ENCODE measurements at regions not wholly inside any gene's neighbourhood (a gene's known extent, or its start where the extent isn't known, plus 50 kb on each side); places are given as distances from the start of the nearest gene placed in this dataset.
A peak's percentile ranks its signal among the peaks of the same experiment; 100 is the strongest.

DNA sequence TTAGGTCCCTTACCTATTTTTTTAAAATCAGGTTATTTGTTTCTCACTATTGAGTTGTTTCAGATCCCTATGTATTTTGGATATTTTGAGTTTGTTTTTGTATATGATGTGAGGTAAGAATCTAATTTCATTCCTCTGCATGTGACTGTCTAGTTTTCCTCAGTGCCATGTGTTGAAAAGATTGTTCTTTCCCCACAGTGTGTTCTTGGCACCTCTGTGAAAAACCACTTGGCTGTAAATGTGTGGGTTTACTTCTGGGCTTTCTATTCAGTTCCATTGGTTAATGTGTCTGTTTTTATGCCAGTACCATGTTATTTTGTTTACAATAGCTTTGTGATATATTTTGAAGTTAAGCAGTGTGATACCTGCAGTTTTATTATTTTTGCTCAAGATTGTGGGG is 1516.4 kb downstream of the AACS start:
- H3K4me1 ChIP-seq (ENCODE audit: control insufficient read depth in 1 of 2, low read depth in 2 of 2), result no peaks in the 10 kb centered on the region
- H3K27me3 ChIP-seq (replicated peaks; ENCODE audit: insufficient read depth), result no peaks in the 10 kb centered on the region
- TF ChIP-seq, protein P1, sequence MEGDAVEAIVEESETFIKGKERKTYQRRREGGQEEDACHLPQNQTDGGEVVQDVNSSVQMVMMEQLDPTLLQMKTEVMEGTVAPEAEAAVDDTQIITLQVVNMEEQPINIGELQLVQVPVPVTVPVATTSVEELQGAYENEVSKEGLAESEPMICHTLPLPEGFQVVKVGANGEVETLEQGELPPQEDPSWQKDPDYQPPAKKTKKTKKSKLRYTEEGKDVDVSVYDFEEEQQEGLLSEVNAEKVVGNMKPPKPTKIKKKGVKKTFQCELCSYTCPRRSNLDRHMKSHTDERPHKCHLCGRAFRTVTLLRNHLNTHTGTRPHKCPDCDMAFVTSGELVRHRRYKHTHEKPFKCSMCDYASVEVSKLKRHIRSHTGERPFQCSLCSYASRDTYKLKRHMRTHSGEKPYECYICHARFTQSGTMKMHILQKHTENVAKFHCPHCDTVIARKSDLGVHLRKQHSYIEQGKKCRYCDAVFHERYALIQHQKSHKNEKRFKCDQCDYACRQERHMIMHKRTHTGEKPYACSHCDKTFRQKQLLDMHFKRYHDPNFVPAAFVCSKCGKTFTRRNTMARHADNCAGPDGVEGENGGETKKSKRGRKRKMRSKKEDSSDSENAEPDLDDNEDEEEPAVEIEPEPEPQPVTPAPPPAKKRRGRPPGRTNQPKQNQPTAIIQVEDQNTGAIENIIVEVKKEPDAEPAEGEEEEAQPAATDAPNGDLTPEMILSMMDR (IDR thresholded peaks at IDR 0.05), result no peak
- DNase-seq (ENCODE audit: low spot score) (no peak), ATAC-seq (ENCODE audit: insufficient number of reproducible peaks, low FRiP score, low read depth) (no peak)
- no peak overlapping the region for H3K4me3 ChIP-seq
- H3K9me3 ChIP-seq, result no peaks in the 10 kb centered on the region
- no peaks in the 10 kb centered on the region for H3K36me3 ChIP-seq
- H3K27ac ChIP-seq, result peak overlapping the region in 1 of 2 donors; percentile 24

DNA sequence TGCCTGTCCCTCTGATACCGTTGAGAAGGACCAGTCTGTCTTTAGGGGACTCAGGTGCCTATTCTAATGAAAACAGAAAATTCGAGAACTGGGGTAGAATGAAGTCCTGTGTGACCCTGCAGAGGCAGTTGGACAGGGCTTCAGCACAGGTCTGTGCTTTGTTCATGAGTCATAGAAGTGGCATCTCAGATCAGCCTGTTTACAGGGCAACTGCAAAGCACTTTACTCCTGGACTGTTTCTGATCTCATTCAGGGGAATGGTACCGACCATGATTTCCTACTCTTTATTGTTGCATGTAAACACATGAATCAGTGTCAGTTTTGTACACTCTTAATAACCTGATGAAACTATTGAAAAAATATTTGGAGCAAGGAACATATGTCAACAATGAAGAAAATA is 1517.0 kb downstream of the AACS start:
- no peaks in the 10 kb centered on the region for H3K27me3 ChIP-seq (replicated peaks; ENCODE audit: insufficient read depth)

DNA sequence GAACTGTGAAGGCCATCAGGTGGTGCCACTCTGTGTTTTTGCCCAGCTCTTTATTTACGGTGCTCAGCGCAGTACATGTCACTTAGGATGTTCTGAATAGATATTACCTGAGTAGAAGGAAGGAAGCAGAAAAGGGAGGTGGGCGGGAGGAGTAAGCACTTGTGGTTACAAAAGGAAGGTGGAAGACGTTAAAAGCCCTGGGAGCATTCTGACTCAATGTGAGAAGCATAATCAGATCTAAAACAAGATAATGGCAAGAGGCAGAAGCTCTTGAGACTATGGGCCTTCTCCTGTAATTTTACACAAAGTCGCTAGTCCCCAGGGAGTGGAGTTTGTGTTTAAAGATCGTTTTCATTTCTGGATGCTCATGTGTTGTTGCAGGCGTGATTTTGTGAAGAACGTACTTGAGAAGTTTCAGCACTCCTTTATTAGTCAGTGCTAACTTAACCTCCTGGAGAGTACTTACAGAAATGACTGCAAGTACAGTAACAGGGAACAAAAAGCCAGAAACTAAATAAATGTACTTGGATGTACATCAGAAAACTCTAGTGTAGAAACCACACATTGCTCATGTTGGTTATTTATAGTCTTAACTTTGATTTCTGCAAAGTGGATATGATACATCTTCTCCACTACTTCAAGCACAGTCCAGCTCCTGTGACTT is 1523.5 kb downstream of the AACS start:
- no peak overlapping the region for H3K27ac ChIP-seq
- DNase-seq (ENCODE audit: low spot score), result no peak
- no peak for ATAC-seq (ENCODE audit: insufficient number of reproducible peaks, low FRiP score, low read depth)
- no peaks in the 10 kb centered on the region for H3K9me3 ChIP-seq
- no peaks in the 10 kb centered on the region for H3K4me1 ChIP-seq (ENCODE audit: control insufficient read depth in 1 of 2, low read depth in 2 of 2)
- TF ChIP-seq, protein P1 (IDR thresholded peaks at IDR 0.05), result no peak
- H3K27me3 ChIP-seq (replicated peaks; ENCODE audit: insufficient read depth), result no peaks in the 10 kb centered on the region
- H3K4me3 ChIP-seq, result no peak overlapping the region
- H3K36me3 ChIP-seq, result no peaks in the 10 kb centered on the region

More for the DNA sequence above, 1517.0 kb downstream of the AACS start:
- H3K4me3 ChIP-seq, result no peak overlapping the region
- ATAC-seq (ENCODE audit: insufficient number of reproducible peaks, low FRiP score, low read depth) (no peak), DNase-seq (ENCODE audit: low spot score) (no peak)
- H3K27ac ChIP-seq, result peak overlapping the region in 1 of 2 donors; percentile 24
- H3K9me3 ChIP-seq, result no peaks in the 10 kb centered on the region
- no peaks in the 10 kb centered on the region for H3K36me3 ChIP-seq
- TF ChIP-seq, protein P1 (IDR thresholded peaks at IDR 0.05), result no peak
- no peaks in the 10 kb centered on the region for H3K4me1 ChIP-seq (ENCODE audit: control insufficient read depth in 1 of 2, low read depth in 2 of 2)

DNA sequence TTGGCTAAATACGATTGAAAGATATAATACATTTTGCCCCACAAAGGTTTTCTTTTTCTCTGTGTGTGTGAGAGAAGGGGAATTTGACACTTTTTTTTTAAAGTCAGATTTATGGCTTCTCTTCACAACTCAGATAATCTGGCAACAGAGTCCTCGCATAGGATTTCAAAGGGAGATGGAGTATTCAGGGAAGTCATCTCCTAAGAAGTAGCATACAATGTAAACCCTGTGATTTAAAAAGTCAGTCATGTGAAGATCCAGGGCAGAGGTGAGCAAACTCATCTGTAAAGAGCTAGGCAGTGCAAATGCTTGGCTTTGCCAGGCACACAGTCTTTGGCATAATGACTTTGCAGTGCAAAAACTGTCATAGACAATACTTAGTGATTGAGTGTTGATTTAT is 1526.3 kb downstream of the AACS start:
- no peak for ATAC-seq (ENCODE audit: insufficient number of reproducible peaks, low FRiP score, low read depth)
- no peaks in the 10 kb centered on the region for H3K4me1 ChIP-seq (ENCODE audit: control insufficient read depth in 1 of 2, low read depth in 2 of 2)
- DNase-seq (ENCODE audit: low spot score), result no peak
- no peaks in the 10 kb centered on the region for H3K9me3 ChIP-seq
- H3K27me3 ChIP-seq (replicated peaks; ENCODE audit: insufficient read depth), result no peaks in the 10 kb centered on the region
- TF ChIP-seq, protein P1 (IDR thresholded peaks at IDR 0.05), result no peak
- no peak overlapping the region for H3K27ac ChIP-seq
- no peak overlapping the region for H3K4me3 ChIP-seq
- H3K36me3 ChIP-seq, result no peaks in the 10 kb centered on the region

DNA sequence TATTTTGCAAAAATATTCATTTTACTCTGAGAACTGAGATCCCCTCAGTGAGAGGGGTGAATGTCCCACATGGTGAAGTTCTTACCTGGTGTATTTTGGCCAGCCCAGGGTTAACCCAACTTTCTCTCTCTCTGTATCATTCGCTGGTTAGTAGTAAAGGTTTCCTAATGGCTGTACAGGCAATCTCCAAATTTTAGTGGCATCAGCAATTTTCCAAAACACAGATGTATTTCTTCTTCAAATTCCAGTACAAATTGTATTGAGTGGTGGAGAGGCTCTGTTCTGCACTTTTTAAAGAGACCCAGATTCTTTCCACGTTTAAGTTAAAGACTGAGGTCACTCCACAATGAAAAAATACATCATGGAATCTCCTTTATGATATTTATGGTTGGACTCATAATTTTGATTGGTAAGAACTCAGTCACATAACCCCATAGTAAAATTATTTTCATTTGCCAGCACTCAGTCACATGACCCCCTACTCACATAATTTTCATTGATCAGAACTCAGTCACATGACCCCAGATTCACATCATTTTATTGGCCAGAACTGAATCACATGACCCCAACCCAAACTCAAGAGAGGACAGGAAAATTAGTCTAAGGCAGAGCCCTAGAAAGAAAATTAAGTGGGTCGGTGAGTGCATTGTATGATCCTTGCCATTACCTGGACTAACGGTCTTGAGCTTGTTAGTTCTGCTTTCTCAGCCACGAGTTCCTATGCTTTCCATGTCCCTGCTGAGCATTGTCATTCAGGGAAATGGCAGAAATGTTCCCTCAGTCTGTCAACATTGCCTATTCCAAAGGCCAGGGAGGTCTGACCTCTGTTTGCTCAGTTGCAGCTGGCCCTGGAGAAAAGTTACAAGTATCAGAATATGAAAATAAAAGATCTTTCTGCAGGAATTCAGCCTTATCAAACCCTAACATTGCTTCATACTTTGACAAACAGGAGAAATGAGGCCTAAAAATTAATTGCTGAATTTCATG is 1536.2 kb downstream of the AACS start:
- Histone ChIP-seq H3K27ac (no peak overlapping the region), H3K36me3 (no peaks in the 10 kb centered on the region), H3K27me3 (replicated peaks; ENCODE audit: insufficient read depth) (no peaks in the 10 kb centered on the region), H3K4me3 (no peak overlapping the region), H3K4me1 (ENCODE audit: control insufficient read depth in 1 of 2, low read depth in 2 of 2) (no peaks in the 10 kb centered on the region), H3K9me3 (no peaks in the 10 kb centered on the region)
- TF ChIP-seq, protein P1 (IDR thresholded peaks at IDR 0.05), result no peak
- no peak for ATAC-seq (ENCODE audit: insufficient number of reproducible peaks, low FRiP score, low read depth)
- DNase-seq (ENCODE audit: low spot score), result no peak
